ENCODE measurements at regions not wholly inside any gene's neighbourhood (a gene's known extent, or its start where the extent isn't known, plus 50 kb on each side); places are given as distances from the start of the nearest gene placed in this dataset.

DNA sequence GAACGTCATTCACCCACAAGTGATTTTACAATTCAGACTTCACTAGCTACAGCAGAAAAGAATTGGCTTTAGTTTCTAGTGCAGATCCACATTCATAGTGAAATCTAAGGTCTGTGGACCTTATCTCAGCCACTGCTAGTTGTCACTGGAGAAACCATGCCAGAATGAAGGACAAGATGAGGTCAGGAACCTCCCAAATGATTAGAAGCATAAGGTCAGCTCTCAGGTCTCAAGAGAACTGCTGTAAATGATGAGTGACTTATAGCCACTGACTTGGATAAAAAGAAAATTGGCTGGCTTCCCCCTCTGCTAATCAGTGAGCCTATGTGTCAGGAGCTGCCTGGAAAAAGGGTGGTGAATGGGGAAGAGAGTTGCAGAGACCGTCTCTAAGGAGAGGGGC, 265.3 kb upstream of the BMP2 start:
- Histone ChIP-seq H3K9ac (ENCODE audit: low read depth, low read length) (no peak overlapping the region), H3K79me2 (ENCODE audit: insufficient read depth, low read length) (no peaks in the 10 kb centered on the region), H3K9me3 (ENCODE audit: insufficient read depth, low read length, severe bottlenecking) (no peaks in the 10 kb centered on the region), H3K27me3 (ENCODE audit: insufficient read depth, low read length, poor library complexity) (peaks cover 3% of the 10 kb centered on the region), H3K36me3 (ENCODE audit: insufficient read depth, low read length) (no peaks in the 10 kb centered on the region), H4K20me1 (ENCODE audit: insufficient read depth, low read length) (no peaks in the 10 kb centered on the region), H3K27ac (ENCODE audit: low read length) (no peak overlapping the region), H3K4me1 (ENCODE audit: insufficient read depth, low read length) (no peaks in the 10 kb centered on the region), H3K4me2 (ENCODE audit: insufficient read depth, low read length) (no peak overlapping the region), H2AFZ (ENCODE audit: low read depth, low read length) (no peak overlapping the region), H3K4me3 (ENCODE audit: low read depth in 1 of 2, low read length in 2 of 2) (no peak overlapping the region)
- TF ChIP-seq, protein P1, sequence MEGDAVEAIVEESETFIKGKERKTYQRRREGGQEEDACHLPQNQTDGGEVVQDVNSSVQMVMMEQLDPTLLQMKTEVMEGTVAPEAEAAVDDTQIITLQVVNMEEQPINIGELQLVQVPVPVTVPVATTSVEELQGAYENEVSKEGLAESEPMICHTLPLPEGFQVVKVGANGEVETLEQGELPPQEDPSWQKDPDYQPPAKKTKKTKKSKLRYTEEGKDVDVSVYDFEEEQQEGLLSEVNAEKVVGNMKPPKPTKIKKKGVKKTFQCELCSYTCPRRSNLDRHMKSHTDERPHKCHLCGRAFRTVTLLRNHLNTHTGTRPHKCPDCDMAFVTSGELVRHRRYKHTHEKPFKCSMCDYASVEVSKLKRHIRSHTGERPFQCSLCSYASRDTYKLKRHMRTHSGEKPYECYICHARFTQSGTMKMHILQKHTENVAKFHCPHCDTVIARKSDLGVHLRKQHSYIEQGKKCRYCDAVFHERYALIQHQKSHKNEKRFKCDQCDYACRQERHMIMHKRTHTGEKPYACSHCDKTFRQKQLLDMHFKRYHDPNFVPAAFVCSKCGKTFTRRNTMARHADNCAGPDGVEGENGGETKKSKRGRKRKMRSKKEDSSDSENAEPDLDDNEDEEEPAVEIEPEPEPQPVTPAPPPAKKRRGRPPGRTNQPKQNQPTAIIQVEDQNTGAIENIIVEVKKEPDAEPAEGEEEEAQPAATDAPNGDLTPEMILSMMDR (IDR thresholded peaks at IDR 0.05; ENCODE audit: borderline replicate concordance, extremely low read depth, low read length, poor library complexity, severe bottlenecking) = no peak
- no peak for TF ChIP-seq EZH2 (IDR thresholded peaks at IDR 0.05; ENCODE audit: borderline replicate concordance, low read depth, low read length, severe bottlenecking)
- DNase-seq (no peak), ATAC-seq (ENCODE audit: insufficient read depth, low read depth) (no peak)

DNA sequence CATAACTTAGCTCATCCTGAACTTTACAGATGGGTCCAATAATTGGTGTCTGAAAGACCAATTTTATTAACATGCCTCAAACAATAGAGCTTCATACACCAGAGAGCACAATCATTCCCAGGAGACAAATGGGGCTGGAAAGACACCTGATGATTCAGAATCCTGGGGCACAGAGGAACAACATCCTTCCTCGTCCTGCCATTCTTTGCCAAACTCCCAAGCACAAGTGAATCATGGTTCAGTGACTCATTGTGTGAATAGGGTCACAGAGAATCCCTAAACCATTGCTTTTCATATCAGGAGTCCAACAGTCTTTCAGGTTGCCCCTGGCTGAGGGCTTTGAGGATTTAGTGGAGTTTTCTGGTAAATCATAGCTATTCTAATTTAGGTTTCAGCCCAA, 266.4 kb upstream of the BMP2 start:
- H3K27me3 ChIP-seq (ENCODE audit: insufficient read depth, low read length, poor library complexity) = no peaks in the 10 kb centered on the region
- no peak for DNase-seq
- H2AFZ ChIP-seq (ENCODE audit: low read depth, low read length) = no peak overlapping the region
- no peaks in the 10 kb centered on the region for H4K20me1 ChIP-seq (ENCODE audit: insufficient read depth, low read length)
- H3K4me2 ChIP-seq (ENCODE audit: insufficient read depth, low read length) = no peak overlapping the region
- no peaks in the 10 kb centered on the region for H3K79me2 ChIP-seq (ENCODE audit: insufficient read depth, low read length)
- no peak overlapping the region for H3K4me3 ChIP-seq (ENCODE audit: low read depth in 1 of 2, low read length in 2 of 2)
- TF ChIP-seq EZH2 (IDR thresholded peaks at IDR 0.05; ENCODE audit: borderline replicate concordance, low read depth, low read length, severe bottlenecking) = no peak
- TF ChIP-seq, protein P1 (IDR thresholded peaks at IDR 0.05; ENCODE audit: borderline replicate concordance, extremely low read depth, low read length, poor library complexity, severe bottlenecking) = no peak
- H3K9ac ChIP-seq (ENCODE audit: low read depth, low read length) = no peak overlapping the region
- no peaks in the 10 kb centered on the region for H3K4me1 ChIP-seq (ENCODE audit: insufficient read depth, low read length)
- no peaks in the 10 kb centered on the region for H3K36me3 ChIP-seq (ENCODE audit: insufficient read depth, low read length)
- no peak for ATAC-seq (ENCODE audit: insufficient read depth, low read depth)
- no peaks in the 10 kb centered on the region for H3K9me3 ChIP-seq (ENCODE audit: insufficient read depth, low read length, severe bottlenecking)
- no peak overlapping the region for H3K27ac ChIP-seq (ENCODE audit: low read length)

DNA sequence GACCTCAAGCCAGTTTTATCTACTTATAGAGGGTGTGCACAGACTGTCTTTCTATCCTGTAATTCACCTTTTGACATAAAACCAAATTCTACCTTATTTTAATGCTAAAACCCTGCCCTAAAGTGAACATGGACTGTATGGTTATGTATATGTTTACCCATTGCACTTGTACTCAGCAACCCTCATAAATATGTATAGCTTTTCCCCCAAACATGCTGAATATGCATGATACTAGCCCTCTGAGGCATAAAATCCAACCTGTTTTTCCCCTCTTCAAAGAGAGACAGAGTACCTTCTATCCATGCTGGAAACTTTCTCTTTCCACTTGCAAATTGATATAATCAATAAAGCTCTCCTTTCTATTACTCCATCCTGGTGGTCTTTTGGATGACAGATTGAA, 267.9 kb upstream of the BMP2 start:
- H4K20me1 ChIP-seq (ENCODE audit: insufficient read depth, low read length) = no peaks in the 10 kb centered on the region
- H3K4me1 ChIP-seq (ENCODE audit: insufficient read depth, low read length) = no peaks in the 10 kb centered on the region
- H3K9ac ChIP-seq (ENCODE audit: low read depth, low read length) = no peak overlapping the region
- TF ChIP-seq EZH2 (IDR thresholded peaks at IDR 0.05; ENCODE audit: borderline replicate concordance, low read depth, low read length, severe bottlenecking) = no peak
- TF ChIP-seq, protein P1 (IDR thresholded peaks at IDR 0.05; ENCODE audit: borderline replicate concordance, extremely low read depth, low read length, poor library complexity, severe bottlenecking) = no peak
- H3K36me3 ChIP-seq (ENCODE audit: insufficient read depth, low read length) = no peaks in the 10 kb centered on the region
- no peak overlapping the region for H3K27ac ChIP-seq (ENCODE audit: low read length)
- no peak for DNase-seq
- H3K9me3 ChIP-seq (ENCODE audit: insufficient read depth, low read length, severe bottlenecking) = no peaks in the 10 kb centered on the region
- ATAC-seq (ENCODE audit: insufficient read depth, low read depth) = no peak
- H3K4me2 ChIP-seq (ENCODE audit: insufficient read depth, low read length) = no peak overlapping the region
- H2AFZ ChIP-seq (ENCODE audit: low read depth, low read length) = no peak overlapping the region
- no peaks in the 10 kb centered on the region for H3K79me2 ChIP-seq (ENCODE audit: insufficient read depth, low read length)
- no peaks in the 10 kb centered on the region for H3K27me3 ChIP-seq (ENCODE audit: insufficient read depth, low read length, poor library complexity)
- no peak overlapping the region for H3K4me3 ChIP-seq (ENCODE audit: low read depth in 1 of 2, low read length in 2 of 2)

DNA sequence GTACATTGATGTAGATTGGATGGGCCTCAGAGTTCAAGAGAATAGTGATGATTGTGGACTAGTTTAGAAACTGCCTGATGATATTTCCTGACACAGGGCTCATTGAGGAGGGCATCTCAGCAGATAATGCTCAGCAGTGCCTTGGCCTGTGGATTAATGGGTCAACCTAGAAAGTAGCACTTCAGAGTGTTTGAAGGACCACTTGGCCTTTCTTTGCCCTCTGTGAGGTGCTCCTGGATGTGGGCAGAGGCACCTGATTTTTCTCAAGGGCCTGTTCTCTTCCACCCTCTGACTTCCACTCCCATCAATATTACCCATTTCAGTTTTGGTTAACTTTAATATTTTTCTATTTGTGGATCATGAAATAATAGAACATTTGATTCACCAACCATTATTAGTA, 270.6 kb upstream of the BMP2 start:
- H3K9me3 ChIP-seq (ENCODE audit: insufficient read depth, low read length, severe bottlenecking) = no peaks in the 10 kb centered on the region
- H4K20me1 ChIP-seq (ENCODE audit: insufficient read depth, low read length) = no peaks in the 10 kb centered on the region
- H3K27me3 ChIP-seq (ENCODE audit: insufficient read depth, low read length, poor library complexity) = no peaks in the 10 kb centered on the region
- H3K4me2 ChIP-seq (ENCODE audit: insufficient read depth, low read length) = no peak overlapping the region
- no peak overlapping the region for H3K4me3 ChIP-seq (ENCODE audit: low read depth in 1 of 2, low read length in 2 of 2)
- H3K27ac ChIP-seq (ENCODE audit: low read length) = no peak overlapping the region
- H3K9ac ChIP-seq (ENCODE audit: low read depth, low read length) = no peak overlapping the region
- H3K36me3 ChIP-seq (ENCODE audit: insufficient read depth, low read length) = no peaks in the 10 kb centered on the region
- TF ChIP-seq, protein P1 (IDR thresholded peaks at IDR 0.05; ENCODE audit: borderline replicate concordance, extremely low read depth, low read length, poor library complexity, severe bottlenecking) = no peak
- TF ChIP-seq EZH2 (IDR thresholded peaks at IDR 0.05; ENCODE audit: borderline replicate concordance, low read depth, low read length, severe bottlenecking) = no peak
- no peaks in the 10 kb centered on the region for H3K4me1 ChIP-seq (ENCODE audit: insufficient read depth, low read length)
- ATAC-seq (ENCODE audit: insufficient read depth, low read depth) (no peak), DNase-seq (no peak)
- no peak overlapping the region for H2AFZ ChIP-seq (ENCODE audit: low read depth, low read length)
- H3K79me2 ChIP-seq (ENCODE audit: insufficient read depth, low read length) = no peaks in the 10 kb centered on the region

Measured in DND-41 (cell line).